NOMO-1 treated with DMSO at 0.1 percent for 48 hours (cell line): ENCODE measurements at regions not wholly inside any gene's neighbourhood (a gene's known extent, or its start where the extent isn't known, plus 50 kb on each side); places are given as distances from the start of the nearest gene placed in this dataset.
"Not testable (repeated sequence)": the region's sequence is repeated elsewhere in the genome, so short reads cannot be mapped to it uniquely, and the experiment has no call there.

Experiments used
- DNase-seq: peaks from one replicate; lab custom pipeline; 2025; ENCODE audit not compliant: unreplicated experiment; lab: John Stamatoyannopoulos, UW

GRCh38 chr9:79396168-79396567 lies 175.6 kb upstream of the TLE4 start:
- DNase-seq = no peak

GRCh38 chr9:79403495-79403894 lies 168.3 kb upstream of the TLE4 start:
- DNase-seq = no peak

GRCh38 chr9:79408200-79408599 lies 163.6 kb upstream of the TLE4 start:
- no peak for DNase-seq

GRCh38 chr9:79408617-79409016 lies 163.1 kb upstream of the TLE4 start:
- DNase-seq = no peak

GRCh38 chr9:79409182-79409823 lies 162.5 kb upstream of the TLE4 start:
- peak; percentile 40 for DNase-seq

- DNase-seq = no peak
Observed at GRCh38 chr9:79425840-79426239, 145.9 kb upstream of the TLE4 start.

- DNase-seq = no peak
Observed at GRCh38 chr9:79428422-79428821, 143.3 kb upstream of the TLE4 start.

GRCh38 chr9:79430619-79431018 lies 141.1 kb upstream of the TLE4 start:
- no peak for DNase-seq

GRCh38 chr9:79431019-79431679 lies 140.6 kb upstream of the TLE4 start:
- DNase-seq = no peak

GRCh38 chr9:79432485-79432884 lies 139.3 kb upstream of the TLE4 start:
- no peak for DNase-seq

- DNase-seq = no peak
Observed at GRCh38 chr9:79433703-79434102, 138.1 kb upstream of the TLE4 start.

- not testable (repeated sequence) for DNase-seq
Observed at GRCh38 chr9:79439221-79439620, 132.5 kb upstream of the TLE4 start.

- DNase-seq = no peak
Observed at GRCh38 chr9:79446523-79447307, 125.0 kb upstream of the TLE4 start.

GRCh38 chr9:79447308-79447605 lies 124.5 kb upstream of the TLE4 start:
- no peak for DNase-seq

GRCh38 chr9:79447762-79448161 lies 124.0 kb upstream of the TLE4 start:
- no peak for DNase-seq

GRCh38 chr9:79452265-79452664 lies 119.5 kb upstream of the TLE4 start:
- no peak for DNase-seq

- no peak for DNase-seq
Observed at GRCh38 chr9:79461712-79462111, 110.1 kb upstream of the TLE4 start.

- no peak for DNase-seq
Observed at GRCh38 chr9:79465156-79465555, 106.6 kb upstream of the TLE4 start.

- no peak for DNase-seq
Observed at GRCh38 chr9:79469164-79469563, 102.6 kb upstream of the TLE4 start.

GRCh38 chr9:79470954-79471353 lies 100.8 kb upstream of the TLE4 start:
- DNase-seq = no peak

- no peak for DNase-seq
Observed at GRCh38 chr9:79471580-79472543, 99.9 kb upstream of the TLE4 start.
